GM12872 (cell line): ENCODE measurements at regions not wholly inside any gene's neighbourhood (a gene's known extent, or its start where the extent isn't known, plus 50 kb on each side); places are given as distances from the start of the nearest gene placed in this dataset.

ENCODE experiments used
- CTCF ChIP-seq: IDR thresholded peaks from 3 replicates; pipeline ENCODE4 v1.5.1; 2011; ENCODE audit warnings: low read depth, mild to moderate bottlenecking, low read length, moderate library complexity; ENCODE audit not compliant: insufficient read depth

GRCh38 chr6:90660931-90661330 lies 74.1 kb upstream of the MAP3K7 start:
- no peak for TF ChIP-seq CTCF

DNA sequence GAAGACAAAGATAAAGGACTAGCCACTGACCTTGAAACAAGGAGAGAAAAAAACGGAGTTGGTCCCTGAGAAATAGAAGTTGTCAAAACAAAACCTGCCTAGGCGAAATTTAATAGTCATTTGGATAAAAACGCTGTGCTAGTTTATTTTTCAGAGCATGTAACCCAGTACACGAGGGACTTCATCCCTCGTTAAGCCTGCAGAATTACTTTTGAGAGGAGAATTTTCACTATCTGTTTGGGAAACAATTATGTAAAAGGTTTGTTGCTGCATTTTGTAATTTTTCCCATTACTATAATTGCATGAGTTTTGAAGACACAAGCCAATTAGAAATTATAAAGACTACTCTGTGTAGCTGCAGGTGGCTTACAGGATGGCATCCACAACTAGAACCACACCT lies 71.6 kb upstream of the MAP3K7 start:
- TF ChIP-seq CTCF: no peak

DNA sequence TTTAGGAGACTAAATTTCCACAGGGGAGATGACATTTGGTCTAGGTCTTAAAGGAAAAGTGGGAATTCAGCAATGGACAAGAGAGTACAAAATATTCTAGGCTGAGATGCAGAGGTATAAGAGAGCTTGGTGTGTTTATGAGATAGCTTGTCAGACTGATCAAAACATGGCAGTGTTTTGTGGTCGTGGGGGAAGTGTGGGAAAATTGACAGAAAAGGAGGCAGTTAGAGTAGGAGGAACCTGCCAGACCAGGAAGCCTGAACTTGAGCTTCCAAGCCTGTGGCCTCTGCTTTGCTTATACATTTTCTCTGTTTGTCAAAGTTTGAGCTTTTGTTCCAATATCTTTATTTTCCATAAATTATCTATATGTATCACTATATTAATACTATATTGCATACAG lies 69.5 kb upstream of the MAP3K7 start:
- no peak for TF ChIP-seq CTCF

- TF ChIP-seq CTCF: no peak
These were observed 67.9 kb upstream of the MAP3K7 start for GRCh38 chr6:90654806-90655205.

DNA sequence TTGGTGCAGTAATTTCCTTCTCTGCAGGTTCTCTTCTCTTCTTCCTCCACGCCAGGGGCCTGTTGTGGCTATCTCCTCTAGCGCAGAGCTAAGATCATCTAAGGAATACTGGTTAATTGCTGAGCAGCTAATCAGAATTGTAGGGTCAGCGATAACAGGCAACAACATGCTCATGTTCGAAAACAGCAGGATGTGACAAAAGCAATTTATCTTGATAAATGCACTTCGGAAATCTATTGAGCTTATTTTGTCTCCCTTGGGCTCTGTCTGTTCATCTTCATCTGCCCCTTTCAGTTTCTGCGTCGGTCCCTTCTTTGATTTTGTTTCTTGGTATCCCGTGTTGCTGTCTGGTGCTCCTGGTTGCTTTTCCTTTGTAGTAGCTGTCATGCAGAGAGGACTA lies 67.3 kb upstream of the MAP3K7 start:
- TF ChIP-seq CTCF: no peak

GRCh38 chr6:90653750-90654149 lies 66.9 kb upstream of the MAP3K7 start:
- TF ChIP-seq CTCF: no peak

DNA sequence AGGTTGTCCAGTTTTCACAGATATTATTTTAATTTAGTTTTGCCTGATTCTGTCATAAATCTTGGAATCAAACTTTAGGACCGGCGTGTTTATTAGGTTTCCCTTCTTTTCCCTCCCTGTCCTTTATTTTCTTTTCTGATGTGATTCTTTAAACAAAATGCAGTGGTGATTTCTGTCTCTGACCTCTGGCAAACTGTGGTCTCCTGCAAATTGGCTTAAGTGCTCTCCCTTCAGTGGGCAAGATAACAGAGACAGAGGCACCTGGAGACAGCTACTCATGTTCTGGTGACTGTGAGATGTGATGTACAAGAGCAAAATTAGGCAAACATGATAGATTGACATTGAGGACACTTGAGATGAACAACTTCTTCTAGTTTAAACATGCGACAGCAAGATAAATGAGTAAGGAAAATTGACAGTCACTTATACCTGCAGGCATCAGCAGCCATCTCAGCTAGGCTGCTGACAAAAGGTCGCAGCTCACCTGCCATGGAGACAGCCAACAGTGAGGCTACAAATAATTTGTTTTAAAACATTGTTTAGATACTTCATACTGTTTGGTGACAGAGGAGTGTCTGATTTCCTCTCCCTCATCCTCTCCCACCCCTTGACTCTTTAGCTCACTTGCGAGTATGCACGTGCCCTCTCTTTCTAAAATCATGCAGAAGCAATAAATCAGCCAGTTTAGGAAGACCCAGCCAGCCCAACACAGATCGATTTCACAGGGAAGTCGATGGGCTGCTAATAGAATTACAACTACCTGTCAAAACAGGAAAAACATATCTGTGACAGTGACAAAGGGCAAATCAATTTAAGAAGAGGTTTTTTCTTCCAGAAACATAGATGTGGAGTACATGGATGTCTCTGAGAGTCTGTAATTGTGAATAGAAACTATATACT lies 63.4 kb upstream of the MAP3K7 start:
- TF ChIP-seq CTCF: no peak
